HL-60 (cell line): ENCODE measurements at regions not wholly inside any gene's neighbourhood (a gene's known extent, or its start where the extent isn't known, plus 50 kb on each side); places are given as distances from the start of the nearest gene placed in this dataset.

ENCODE experiments used
- POLR2AphosphoS5 ChIP-seq: IDR thresholded peaks from 2 replicates; pipeline ENCODE4 v1.6.1; 2012; ENCODE audit warnings: low read depth
- TF ChIP-seq, protein P1 (sequence below): IDR thresholded peaks from one replicate; pipeline ENCODE4 v1.5.1; 2011; ENCODE audit warnings: low read length, control low read depth, inconsistent platforms; ENCODE audit not compliant: insufficient read depth

DNA sequence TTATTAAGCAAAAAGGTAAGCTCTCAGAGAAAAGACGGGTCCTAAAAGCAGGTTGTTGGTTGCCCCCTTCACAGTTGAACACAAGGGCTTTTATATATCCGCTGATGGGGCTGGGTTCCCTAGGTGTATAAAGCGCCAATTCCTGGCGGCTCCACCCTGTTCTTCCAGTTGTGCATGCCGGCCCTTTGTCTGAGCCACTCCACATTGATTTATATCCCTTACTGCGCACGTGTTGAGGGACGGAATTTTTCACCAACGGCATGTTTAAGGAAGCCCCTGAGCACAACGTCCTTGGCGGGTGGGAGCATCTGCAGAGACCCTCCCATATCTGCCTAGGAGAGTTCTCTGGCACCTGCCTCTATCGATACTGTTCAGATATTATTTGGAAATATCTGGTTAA lies 135.7 kb downstream of the DTHD1 start:
- TF ChIP-seq, protein P1, sequence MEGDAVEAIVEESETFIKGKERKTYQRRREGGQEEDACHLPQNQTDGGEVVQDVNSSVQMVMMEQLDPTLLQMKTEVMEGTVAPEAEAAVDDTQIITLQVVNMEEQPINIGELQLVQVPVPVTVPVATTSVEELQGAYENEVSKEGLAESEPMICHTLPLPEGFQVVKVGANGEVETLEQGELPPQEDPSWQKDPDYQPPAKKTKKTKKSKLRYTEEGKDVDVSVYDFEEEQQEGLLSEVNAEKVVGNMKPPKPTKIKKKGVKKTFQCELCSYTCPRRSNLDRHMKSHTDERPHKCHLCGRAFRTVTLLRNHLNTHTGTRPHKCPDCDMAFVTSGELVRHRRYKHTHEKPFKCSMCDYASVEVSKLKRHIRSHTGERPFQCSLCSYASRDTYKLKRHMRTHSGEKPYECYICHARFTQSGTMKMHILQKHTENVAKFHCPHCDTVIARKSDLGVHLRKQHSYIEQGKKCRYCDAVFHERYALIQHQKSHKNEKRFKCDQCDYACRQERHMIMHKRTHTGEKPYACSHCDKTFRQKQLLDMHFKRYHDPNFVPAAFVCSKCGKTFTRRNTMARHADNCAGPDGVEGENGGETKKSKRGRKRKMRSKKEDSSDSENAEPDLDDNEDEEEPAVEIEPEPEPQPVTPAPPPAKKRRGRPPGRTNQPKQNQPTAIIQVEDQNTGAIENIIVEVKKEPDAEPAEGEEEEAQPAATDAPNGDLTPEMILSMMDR = no peak
- no peak for TF ChIP-seq POLR2AphosphoS5
